ENCODE measurements at regions not wholly inside any gene's neighbourhood (a gene's known extent, or its start where the extent isn't known, plus 50 kb on each side); places are given as distances from the start of the nearest gene placed in this dataset.

- TF ChIP-seq DEAF1 (CRISPR knock-in tag; IDR thresholded peaks at IDR 0.05) (no peak), CHD1 (IDR thresholded peaks at IDR 0.05; ENCODE audit: low read length) (no peak), MAFG (tag; conservative IDR thresholded peaks at IDR 0.05) (peak; percentile 22; the same call in 1 of the 2 replicates), RAD21 (CRISPR knock-in tag; conservative IDR thresholded peaks at IDR 0.05 in 1 of 2, IDR thresholded peaks at IDR 0.05 in 1 of 2) (peak in 1 of 2 experiments; percentile 4; a peak in 1 of 4 replicates), MYNN (IDR thresholded peaks at IDR 0.05) (no peak), MYNN (CRISPR knock-in tag; IDR thresholded peaks at IDR 0.05) (no peak), NR2F6 (CRISPR knock-in tag; IDR thresholded peaks at IDR 0.05) (no peak), ZNF316 (IDR thresholded peaks at IDR 0.05) (peak; percentile 86), ZNF384 (IDR thresholded peaks at IDR 0.05; ENCODE audit: low read depth, low read length) (no peak), IFI16 (CRISPR knock-in tag; IDR thresholded peaks at IDR 0.05) (no peak), CTCFL (IDR thresholded peaks at IDR 0.05; ENCODE audit: borderline replicate concordance, insufficient read depth, low read depth, low read length, poor library complexity, severe bottlenecking) (no peak), ZNF318 (IDR thresholded peaks at IDR 0.05; ENCODE audit: borderline replicate concordance in 1 of 2, low read depth in 1 of 2) (no peak)
Measured at GRCh38 chr6:6728169-6728941, 139.8 kb downstream of the LY86 start (continued).

All from K562 (cell line).